NT2/D1 (cell line): ENCODE measurements at regions not wholly inside any gene's neighbourhood (a gene's known extent, or its start where the extent isn't known, plus 50 kb on each side); places are given as distances from the start of the nearest gene placed in this dataset.

Experiments
- SUZ12 ChIP-seq: IDR thresholded peaks from 2 replicates; pipeline ENCODE4 v1.6.1; 2011; ENCODE audit not compliant: insufficient read length, insufficient read depth; ENCODE audit errors: extremely low read depth
- YY1 ChIP-seq: IDR thresholded peaks from 2 replicates; pipeline ENCODE4 v1.6.1; 2011; ENCODE audit not compliant: insufficient read length, insufficient read depth
- ZNF274 ChIP-seq: IDR thresholded peaks from 2 replicates; pipeline ENCODE4 v1.6.1; 2011; ENCODE audit warnings: mild to moderate bottlenecking, low read depth, low read length

GRCh38 chr2:241966647-241967466, 97.3 kb downstream of the RTP5 start:
- TF ChIP-seq YY1 (no peak), SUZ12 (no peak), ZNF274 (no peak)
